CD14-positive monocyte (primary cell): ENCODE measurements at regions not wholly inside any gene's neighbourhood (a gene's known extent, or its start where the extent isn't known, plus 50 kb on each side); places are given as distances from the start of the nearest gene placed in this dataset.

Experiments used
- DNase-seq, 3 donors: peaks; one replicate each; pipeline ENCODE4 v3.0.0-alpha.2; 2011 to 2022
- H2AFZ ChIP-seq: 2 replicates; pipeline ENCODE4 v1.6.0; 2012; ENCODE audit warnings: mild to moderate bottlenecking, low read depth, low read length, inconsistent platforms; ENCODE audit not compliant: insufficient read depth, poor library complexity, severe bottlenecking
- H3K27ac ChIP-seq, 2 donors: 1 replicate in 1 of 2; 2 replicates in 1 of 2; pipeline ENCODE4 v1.5.1; 2012 to 2013; ENCODE audit warnings: low read length in 2 of 2, control low read depth in 1 of 2, inconsistent platforms in 1 of 2, low read depth in 1 of 2, mild to moderate bottlenecking in 1 of 2
- H3K27me3 ChIP-seq, 2 donors: one replicate each; pipeline versions ENCODE4 v1.6.0 to v1.6.1; 2011 to 2013; ENCODE audit warnings: low read length in 2 of 2; ENCODE audit not compliant: control insufficient read depth in 2 of 2, insufficient read depth in 2 of 2
- H3K36me3 ChIP-seq, 2 donors: replicated peaks in 1 of 2; 1 replicate in 1 of 2; 2 replicates in 1 of 2; pipeline versions ENCODE4 v1.5.1 to v1.6.1; 2012 to 2013; ENCODE audit warnings: low read length in 2 of 2, control low read depth in 1 of 2, inconsistent platforms in 1 of 2, mild to moderate bottlenecking in 1 of 2; ENCODE audit not compliant: insufficient read depth in 2 of 2, control insufficient read depth in 1 of 2
- H3K4me1 ChIP-seq, 2 donors: 1 replicate in 1 of 2; 2 replicates in 1 of 2; pipeline versions ENCODE4 v1.5.1 to v1.6.1; 2012 to 2013; ENCODE audit warnings: low read length in 2 of 2, control low read depth in 1 of 2, inconsistent platforms in 1 of 2, mild to moderate bottlenecking in 1 of 2, moderate library complexity in 1 of 2; ENCODE audit not compliant: insufficient read depth in 2 of 2, control insufficient read depth in 1 of 2
- H3K4me2 ChIP-seq: replicated peaks from 2 replicates; pipeline ENCODE3; 2012; ENCODE audit warnings: low read length, moderate library complexity, mild to moderate bottlenecking; ENCODE audit not compliant: poor library complexity, severe bottlenecking; ENCODE audit errors: extremely low read depth
- H3K4me3 ChIP-seq, 3 experiments: fragments of 200-600 bp in 1 of 3; sonication (generic) in 1 of 3; replicated peaks in 1 of 3; 1 replicate in 2 of 3; 2 replicates in 1 of 3; pipeline ENCODE4 v1.5.1; 2011 to 2013; ENCODE audit warnings: low read length in 3 of 3, mild to moderate bottlenecking in 3 of 3, control low read depth in 2 of 3, low read depth in 2 of 3, inconsistent platforms in 1 of 3, moderate library complexity in 1 of 3
- H3K79me2 ChIP-seq: 2 replicates; pipeline ENCODE4 v1.6.0; 2012; ENCODE audit warnings: mild to moderate bottlenecking, control low read depth, inconsistent platforms, low read length, moderate library complexity; ENCODE audit not compliant: insufficient read depth
- H3K9ac ChIP-seq: 2 replicates; pipeline ENCODE4 v1.6.0; 2017; ENCODE audit warnings: low read length, mild to moderate bottlenecking; ENCODE audit not compliant: insufficient read depth, poor library complexity, severe bottlenecking
- H3K9me3 ChIP-seq, 2 donors: replicated peaks in 1 of 2; 1 replicate in 1 of 2; 2 replicates in 1 of 2; pipeline versions ENCODE4 v1.5.1 to v1.6.1; 2012 to 2013; ENCODE audit warnings: low read length in 2 of 2, control low read depth in 1 of 2; ENCODE audit not compliant: control insufficient read depth in 1 of 2, insufficient read depth in 1 of 2
- H4K20me1 ChIP-seq: 2 replicates; pipeline ENCODE4 v1.6.0; 2012; ENCODE audit warnings: mild to moderate bottlenecking, low read length, control low read depth, moderate library complexity; ENCODE audit not compliant: insufficient read depth
- H3K27ac Mint-ChIP-seq, 7 donors: one replicate each; pipeline ENCODE4 v1.8.0; 2020; ENCODE audit warnings: mild to moderate bottlenecking in 7 of 7, mixed read lengths in 7 of 7, moderate library complexity in 6 of 7, inconsistent platforms in 2 of 7
- H3K27me3 Mint-ChIP-seq, 3 donors: one replicate each; pipeline ENCODE4 v1.8.0; 2021 to 2022; ENCODE audit warnings: low read depth in 3 of 3, mild to moderate bottlenecking in 3 of 3, mixed read lengths in 3 of 3, moderate library complexity in 3 of 3, inconsistent platforms in 1 of 3
- H3K36me3 Mint-ChIP-seq, 2 donors: one replicate each; pipeline ENCODE4 v1.8.0; 2020; ENCODE audit warnings: mixed read lengths in 2 of 2, inconsistent platforms in 1 of 2, mild to moderate bottlenecking in 1 of 2
- H3K4me1 Mint-ChIP-seq: one replicate; pipeline ENCODE4 v1.8.0; 2020; ENCODE audit warnings: mild to moderate bottlenecking, mixed read lengths
- H3K4me3 Mint-ChIP-seq, 2 donors: one replicate each; pipeline ENCODE4 v1.8.0; 2020; ENCODE audit warnings: mild to moderate bottlenecking in 2 of 2, mixed read lengths in 2 of 2, moderate library complexity in 1 of 2
- H3K9me3 Mint-ChIP-seq, 7 donors: one replicate each; pipeline ENCODE4 v1.8.0; 2020 to 2022; ENCODE audit warnings: mixed read lengths in 7 of 7, mild to moderate bottlenecking in 6 of 7, moderate library complexity in 6 of 7, inconsistent platforms in 2 of 7
- WGBS: methylation state at CpG from one replicate; pipeline ENCODE4 v1.1.5; 2013; ENCODE audit warnings: missing lambda C conversion rate; ENCODE audit not compliant: insufficient coverage; 5-methylcytosine and 5-hydroxymethylcytosine counted together
- intact Hi-C, 2 donors: fragments of 100-400 bp; cut with micrococcal nuclease; formaldehyde crosslinking; loops; one replicate each; pipeline versions ENCODE4 v1.15.0 to v1.15.1; 2023
- TF ChIP-seq, protein P1 (sequence below): fragments of 200-600 bp; IDR thresholded peaks from one replicate; pipeline ENCODE4 v1.8.0; 2022; ENCODE audit warnings: antibody characterized with exemption, mild to moderate bottlenecking

DNA sequence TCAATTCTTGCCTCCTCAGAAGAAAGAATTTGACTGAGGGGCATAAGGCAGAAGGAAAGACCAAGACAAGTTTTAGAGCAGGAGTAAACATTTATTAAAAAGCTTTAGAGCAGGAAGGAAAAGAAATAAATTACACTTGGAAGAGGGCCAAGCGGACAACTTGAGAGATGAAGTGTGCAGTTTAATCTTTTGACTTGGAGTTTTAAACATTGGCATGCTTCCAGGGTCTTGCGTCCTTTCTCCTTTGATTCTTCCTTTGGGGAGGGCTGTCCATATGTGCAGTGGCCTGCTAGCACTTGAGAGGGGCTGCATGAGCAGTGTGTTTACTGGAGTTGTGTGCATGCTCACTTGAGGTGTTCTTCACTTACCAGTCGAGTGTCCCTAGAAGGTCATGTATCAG lies 275.8 kb upstream of the IL1RAPL1 start:
- no peaks in the 10 kb centered on the region for H3K9me3 ChIP-seq
- no peaks in the 10 kb centered on the region for H3K36me3 ChIP-seq
- no peak overlapping the region for H3K4me3 ChIP-seq
- WGBS, result no CpG with 5 or more reads among the region's 3 CpGs
- Mint-ChIP-seq H3K36me3 (no peaks in the 10 kb centered on the region), H3K4me3 (no peak overlapping the region), H3K27me3 (peaks cover 0 to 4% (median 0%) of the 10 kb centered on the region in 3 donors), H3K9me3 (peaks cover under 1 to 12% (median 4%) of the 10 kb centered on the region in 7 donors), H3K27ac (no peak overlapping the region), H3K4me1 (peaks cover 4% of the 10 kb centered on the region)
- H3K27me3 ChIP-seq, result no peaks in the 10 kb centered on the region
- H3K27ac ChIP-seq, result no peak overlapping the region
- TF ChIP-seq, protein P1, sequence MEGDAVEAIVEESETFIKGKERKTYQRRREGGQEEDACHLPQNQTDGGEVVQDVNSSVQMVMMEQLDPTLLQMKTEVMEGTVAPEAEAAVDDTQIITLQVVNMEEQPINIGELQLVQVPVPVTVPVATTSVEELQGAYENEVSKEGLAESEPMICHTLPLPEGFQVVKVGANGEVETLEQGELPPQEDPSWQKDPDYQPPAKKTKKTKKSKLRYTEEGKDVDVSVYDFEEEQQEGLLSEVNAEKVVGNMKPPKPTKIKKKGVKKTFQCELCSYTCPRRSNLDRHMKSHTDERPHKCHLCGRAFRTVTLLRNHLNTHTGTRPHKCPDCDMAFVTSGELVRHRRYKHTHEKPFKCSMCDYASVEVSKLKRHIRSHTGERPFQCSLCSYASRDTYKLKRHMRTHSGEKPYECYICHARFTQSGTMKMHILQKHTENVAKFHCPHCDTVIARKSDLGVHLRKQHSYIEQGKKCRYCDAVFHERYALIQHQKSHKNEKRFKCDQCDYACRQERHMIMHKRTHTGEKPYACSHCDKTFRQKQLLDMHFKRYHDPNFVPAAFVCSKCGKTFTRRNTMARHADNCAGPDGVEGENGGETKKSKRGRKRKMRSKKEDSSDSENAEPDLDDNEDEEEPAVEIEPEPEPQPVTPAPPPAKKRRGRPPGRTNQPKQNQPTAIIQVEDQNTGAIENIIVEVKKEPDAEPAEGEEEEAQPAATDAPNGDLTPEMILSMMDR, result no peak
- peaks cover 0 to 5% of the 10 kb centered on the region in 2 donors for H3K4me1 ChIP-seq
- H2AFZ ChIP-seq, result no peak overlapping the region
- H3K9ac ChIP-seq, result no peak overlapping the region
- intact Hi-C loops, result no loop called here
- no peak overlapping the region for H3K4me2 ChIP-seq
- no peak for DNase-seq
- no peaks in the 10 kb centered on the region for H4K20me1 ChIP-seq
- no peaks in the 10 kb centered on the region for H3K79me2 ChIP-seq

DNA sequence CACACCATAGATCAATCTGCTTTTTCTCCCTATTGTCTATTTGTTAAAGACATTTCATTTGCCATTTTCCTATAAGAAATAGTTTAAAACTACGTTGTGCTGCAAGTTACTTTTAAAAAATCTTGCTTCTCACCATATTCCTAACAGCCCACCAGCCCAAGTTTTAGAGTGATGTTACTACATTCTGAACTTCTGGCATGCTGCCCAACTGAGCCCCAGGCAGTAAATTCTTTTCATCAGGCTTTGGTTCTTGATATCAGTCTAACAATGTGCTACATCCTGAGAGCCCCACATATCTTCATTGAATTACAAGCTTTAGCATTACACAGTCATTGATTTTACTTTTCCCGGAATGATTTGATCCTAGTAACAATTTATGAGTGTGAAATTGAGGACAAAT lies 283.8 kb upstream of the IL1RAPL1 start:
- no peaks in the 10 kb centered on the region for H3K27me3 Mint-ChIP-seq
- no peaks in the 10 kb centered on the region for H3K36me3 Mint-ChIP-seq
- Histone ChIP-seq H3K4me2 (no peak overlapping the region), H2AFZ (no peak overlapping the region), H3K79me2 (no peaks in the 10 kb centered on the region), H3K9me3 (no peaks in the 10 kb centered on the region), H4K20me1 (no peaks in the 10 kb centered on the region), H3K27ac (no peak overlapping the region), H3K4me1 (no peaks in the 10 kb centered on the region), H3K36me3 (no peaks in the 10 kb centered on the region), H3K9ac (no peak overlapping the region), H3K4me3 (no peak overlapping the region), H3K27me3 (no peaks in the 10 kb centered on the region)
- TF ChIP-seq, protein P1, result no peak
- no peak overlapping the region for H3K27ac Mint-ChIP-seq
- no CpG with 5 or more reads among the region's 2 CpGs for WGBS
- H3K4me1 Mint-ChIP-seq, result no peaks in the 10 kb centered on the region
- H3K9me3 Mint-ChIP-seq, result peaks cover 2 to 6% (median 2%) of the 10 kb centered on the region in 7 donors
- H3K4me3 Mint-ChIP-seq, result no peak overlapping the region
- DNase-seq, result no peak
- intact Hi-C loops, result no loop called here
